ENCODE measurements at regions not wholly inside any gene's neighbourhood (a gene's known extent, or its start where the extent isn't known, plus 50 kb on each side); places are given as distances from the start of the nearest gene placed in this dataset.

DNA sequence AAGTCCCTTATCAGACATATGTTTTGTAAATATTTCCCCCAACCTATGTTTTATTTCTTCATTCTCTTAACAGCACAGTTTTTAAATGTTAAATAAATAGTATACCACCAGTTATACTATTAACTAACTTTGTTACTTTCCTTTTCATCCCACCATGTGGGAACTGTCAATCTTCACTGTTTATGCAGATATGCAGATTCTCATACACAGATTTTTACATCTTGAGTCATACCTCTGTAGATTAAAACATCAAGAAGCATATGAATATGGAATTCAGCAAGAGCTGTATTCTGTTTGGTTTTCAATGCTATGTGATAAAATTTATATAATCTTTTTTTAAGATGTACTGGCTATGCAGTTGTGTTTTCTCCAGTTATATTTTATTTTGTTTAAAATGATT lies 566.3 kb downstream of the LIG4 start:
- Histone ChIP-seq H3K4me2 (no peak overlapping the region), H4K20me1 (ENCODE audit: insufficient read depth) (no peaks in the 10 kb centered on the region), H3K9ac (no peak overlapping the region), H3K27ac (no peak overlapping the region), H3K79me2 (ENCODE audit: insufficient read depth, low read depth) (no peaks in the 10 kb centered on the region), H3K4me1 (ENCODE audit: low read depth, poor library complexity, severe bottlenecking) (no peaks in the 10 kb centered on the region), H3K4me3 (IDR thresholded peaks at IDR 0.05; ENCODE audit: insufficient read depth, low read depth, low read length) (no peak overlapping the region), H3K27me3 (ENCODE audit: insufficient read depth, low read depth) (no peaks in the 10 kb centered on the region), H3K36me3 (ENCODE audit: insufficient read depth) (no peaks in the 10 kb centered on the region), H2AFZ (ENCODE audit: low read depth) (no peak overlapping the region)
- TF ChIP-seq, protein P1, sequence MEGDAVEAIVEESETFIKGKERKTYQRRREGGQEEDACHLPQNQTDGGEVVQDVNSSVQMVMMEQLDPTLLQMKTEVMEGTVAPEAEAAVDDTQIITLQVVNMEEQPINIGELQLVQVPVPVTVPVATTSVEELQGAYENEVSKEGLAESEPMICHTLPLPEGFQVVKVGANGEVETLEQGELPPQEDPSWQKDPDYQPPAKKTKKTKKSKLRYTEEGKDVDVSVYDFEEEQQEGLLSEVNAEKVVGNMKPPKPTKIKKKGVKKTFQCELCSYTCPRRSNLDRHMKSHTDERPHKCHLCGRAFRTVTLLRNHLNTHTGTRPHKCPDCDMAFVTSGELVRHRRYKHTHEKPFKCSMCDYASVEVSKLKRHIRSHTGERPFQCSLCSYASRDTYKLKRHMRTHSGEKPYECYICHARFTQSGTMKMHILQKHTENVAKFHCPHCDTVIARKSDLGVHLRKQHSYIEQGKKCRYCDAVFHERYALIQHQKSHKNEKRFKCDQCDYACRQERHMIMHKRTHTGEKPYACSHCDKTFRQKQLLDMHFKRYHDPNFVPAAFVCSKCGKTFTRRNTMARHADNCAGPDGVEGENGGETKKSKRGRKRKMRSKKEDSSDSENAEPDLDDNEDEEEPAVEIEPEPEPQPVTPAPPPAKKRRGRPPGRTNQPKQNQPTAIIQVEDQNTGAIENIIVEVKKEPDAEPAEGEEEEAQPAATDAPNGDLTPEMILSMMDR (conservative IDR thresholded peaks at IDR 0.05; ENCODE audit: low read depth, low read length) = no peak

- Histone ChIP-seq H3K27ac (no peak overlapping the region), H3K79me2 (ENCODE audit: insufficient read depth, low read depth) (no peaks in the 10 kb centered on the region), H4K20me1 (ENCODE audit: insufficient read depth) (no peaks in the 10 kb centered on the region), H3K9ac (no peak overlapping the region), H3K4me1 (ENCODE audit: low read depth, poor library complexity, severe bottlenecking) (no peaks in the 10 kb centered on the region), H3K4me2 (no peak overlapping the region), H2AFZ (ENCODE audit: low read depth) (no peak overlapping the region), H3K27me3 (ENCODE audit: insufficient read depth, low read depth) (no peaks in the 10 kb centered on the region), H3K4me3 (IDR thresholded peaks at IDR 0.05; ENCODE audit: insufficient read depth, low read depth, low read length) (no peak overlapping the region), H3K36me3 (ENCODE audit: insufficient read depth) (no peaks in the 10 kb centered on the region)
- TF ChIP-seq, protein P1 (conservative IDR thresholded peaks at IDR 0.05; ENCODE audit: low read depth, low read length) = no peak
These were observed 571.2 kb downstream of the LIG4 start for GRCh38 chr13:107644136-107644535.

- Histone ChIP-seq H3K4me2 (no peak overlapping the region), H3K79me2 (ENCODE audit: insufficient read depth, low read depth) (no peaks in the 10 kb centered on the region), H4K20me1 (ENCODE audit: insufficient read depth) (no peaks in the 10 kb centered on the region), H3K36me3 (ENCODE audit: insufficient read depth) (no peaks in the 10 kb centered on the region), H3K4me3 (IDR thresholded peaks at IDR 0.05; ENCODE audit: insufficient read depth, low read depth, low read length) (no peak overlapping the region), H2AFZ (ENCODE audit: low read depth) (no peak overlapping the region), H3K9ac (no peak overlapping the region), H3K27ac (no peak overlapping the region), H3K4me1 (ENCODE audit: low read depth, poor library complexity, severe bottlenecking) (no peaks in the 10 kb centered on the region), H3K27me3 (ENCODE audit: insufficient read depth, low read depth) (no peaks in the 10 kb centered on the region)
- TF ChIP-seq, protein P1 (conservative IDR thresholded peaks at IDR 0.05; ENCODE audit: low read depth, low read length) = no peak
These were observed 571.7 kb downstream of the LIG4 start for GRCh38 chr13:107643615-107644014.

DNA sequence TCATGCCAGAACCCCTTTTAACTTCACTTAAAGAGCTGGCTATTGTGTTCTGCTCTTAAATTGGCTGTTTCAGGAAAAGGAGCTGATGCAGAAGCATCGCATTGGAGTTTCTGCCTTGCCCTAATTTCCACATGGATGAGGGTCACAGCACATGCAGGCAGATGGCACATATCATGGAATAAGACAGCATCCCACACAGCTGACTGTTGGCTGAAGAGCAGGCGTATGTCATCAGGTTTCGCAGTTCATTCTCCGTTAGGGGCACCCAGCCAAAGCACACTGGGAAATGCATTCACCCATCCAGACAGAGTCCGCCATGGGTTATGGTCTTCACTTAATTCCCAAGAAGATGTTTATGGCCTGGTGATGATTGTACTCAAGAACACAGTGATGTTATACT lies 572.5 kb downstream of the LIG4 start:
- no peaks in the 10 kb centered on the region for H3K27me3 ChIP-seq (ENCODE audit: insufficient read depth, low read depth)
- no peak overlapping the region for H3K4me2 ChIP-seq
- no peak overlapping the region for H3K4me3 ChIP-seq (IDR thresholded peaks at IDR 0.05; ENCODE audit: insufficient read depth, low read depth, low read length)
- no peaks in the 10 kb centered on the region for H3K4me1 ChIP-seq (ENCODE audit: low read depth, poor library complexity, severe bottlenecking)
- H2AFZ ChIP-seq (ENCODE audit: low read depth) = no peak overlapping the region
- H3K79me2 ChIP-seq (ENCODE audit: insufficient read depth, low read depth) = no peaks in the 10 kb centered on the region
- H3K9ac ChIP-seq = no peak overlapping the region
- H3K27ac ChIP-seq = no peak overlapping the region
- TF ChIP-seq, protein P1 (conservative IDR thresholded peaks at IDR 0.05; ENCODE audit: low read depth, low read length) = no peak
- no peaks in the 10 kb centered on the region for H4K20me1 ChIP-seq (ENCODE audit: insufficient read depth)
- no peaks in the 10 kb centered on the region for H3K36me3 ChIP-seq (ENCODE audit: insufficient read depth)

Data from KMS-11 (cell line).